B cell (primary cell): ENCODE measurements at regions not wholly inside any gene's neighbourhood (a gene's known extent, or its start where the extent isn't known, plus 50 kb on each side); places are given as distances from the start of the nearest gene placed in this dataset.

Source experiments
- ATAC-seq: fragments of 200-7000 bp; cut with Tn5 transposase; one replicate; pipeline ENCODE4 v1.10.0; 2021; ENCODE audit warnings: low read depth, mild to moderate bottlenecking, moderate number of reproducible peaks, moderate library complexity
- CTCF ChIA-PET: fragments of 350-600 bp; sonication (Branson Sonifier 250); formaldehyde crosslinking; loops from one replicate; lab custom pipeline; 2021; ENCODE audit warnings: antibody characterized with exemption, inconsistent platforms; lab: Charles Lee
- POLR2A ChIA-PET: fragments of 350-600 bp; sonication (Branson Sonifier 250); formaldehyde crosslinking; loops from one replicate; lab custom pipeline; 2021; ENCODE audit warnings: antibody characterized with exemption; lab: Charles Lee
- DNase-seq: peaks from one replicate; pipeline ENCODE4 v3.0.0; 2013
- H2AFZ ChIP-seq: 2 replicates; pipeline ENCODE4 v1.6.1; 2012; ENCODE audit warnings: mild to moderate bottlenecking, low read depth, low read length; ENCODE audit not compliant: insufficient read depth, poor library complexity, severe bottlenecking
- H3K27ac ChIP-seq, 2 donors: 1 replicate in 1 of 2; 2 replicates in 1 of 2; pipeline ENCODE4 v1.5.1; 2012 to 2013; ENCODE audit warnings: low read length in 2 of 2, mild to moderate bottlenecking in 2 of 2, moderate library complexity in 1 of 2
- H3K27me3 ChIP-seq, 4 experiments: fragments of 200-600 bp in 1 of 4; sonication (generic) in 1 of 4; replicated peaks in 1 of 4; 1 replicate in 2 of 4; 2 replicates in 2 of 4; pipeline versions ENCODE4 v1.6.1 to v1.7.0; 2013 to 2016; ENCODE audit warnings: low read length in 3 of 4, mild to moderate bottlenecking in 2 of 4, mixed read lengths in 1 of 4, moderate library complexity in 1 of 4; ENCODE audit not compliant: insufficient read depth in 4 of 4, control insufficient read depth in 3 of 4; ENCODE audit errors: control extremely low read depth in 1 of 4
- H3K36me3 ChIP-seq, 2 experiments: replicated peaks in 1 of 2; 1 replicate in 1 of 2; 2 replicates in 1 of 2; pipeline versions ENCODE4 v1.6.1 to v1.7.1; 2013; ENCODE audit warnings: low read length in 1 of 2; ENCODE audit not compliant: insufficient read depth in 2 of 2, control insufficient read depth in 1 of 2; ENCODE audit errors: control extremely low read depth in 1 of 2, extremely low read depth in 1 of 2
- H3K4me1 ChIP-seq, 2 donors: fragments of 200-600 bp in 1 of 2; sonication (generic) in 1 of 2; 1 replicate in 1 of 2; 2 replicates in 1 of 2; pipeline versions ENCODE4 v1.5.1 to v1.6.1; 2013 to 2017; ENCODE audit warnings: low read length in 2 of 2; ENCODE audit not compliant: control insufficient read depth in 2 of 2, insufficient read depth in 2 of 2
- H3K4me2 ChIP-seq: replicated peaks from 2 replicates; pipeline ENCODE3; 2012; ENCODE audit warnings: mild to moderate bottlenecking, low read depth, low read length; ENCODE audit not compliant: poor library complexity, severe bottlenecking
- H3K4me3 ChIP-seq, 5 experiments: fragments of 200-600 bp in 1 of 5; sonication (generic) in 1 of 5; 1 replicate in 3 of 5; 2 replicates in 2 of 5; pipeline versions ENCODE4 v1.5.1 to v1.7.0; 2011 to 2016; ENCODE audit warnings: low read length in 4 of 5, mild to moderate bottlenecking in 4 of 5, low read depth in 2 of 5, control low read depth in 1 of 5, moderate library complexity in 1 of 5; ENCODE audit not compliant: insufficient read depth in 1 of 5; ENCODE audit errors: control extremely low read depth in 1 of 5, extremely low read depth in 1 of 5
- H3K79me2 ChIP-seq: fragments of 200-600 bp; sonication (generic); one replicate; pipeline ENCODE4 v1.6.0; 2016; ENCODE audit warnings: low read length; ENCODE audit not compliant: control insufficient read depth, insufficient read depth
- H3K9ac ChIP-seq: fragments of 200-600 bp; sonication (generic); 2 replicates; pipeline ENCODE4 v1.6.1; 2017; ENCODE audit warnings: mild to moderate bottlenecking, low read length, moderate library complexity
- H3K9me3 ChIP-seq, 3 donors: one replicate each; pipeline versions ENCODE4 v1.6.1 to v1.7.1; 2013; ENCODE audit warnings: low read length in 2 of 3; ENCODE audit not compliant: control insufficient read depth in 2 of 3, insufficient read depth in 1 of 3; ENCODE audit errors: control extremely low read depth in 1 of 3
- H4K20me1 ChIP-seq: 2 replicates; pipeline ENCODE4 v1.6.0; 2012; ENCODE audit warnings: mild to moderate bottlenecking, low read length; ENCODE audit not compliant: insufficient read depth, control insufficient read depth, poor library complexity, severe bottlenecking
- H3K27ac Mint-ChIP-seq: one replicate; pipeline ENCODE4 v1.8.0; 2021; ENCODE audit warnings: mixed read lengths
- H3K27me3 Mint-ChIP-seq: one replicate; pipeline ENCODE4 v1.8.0; 2021; ENCODE audit warnings: mixed read lengths
- H3K4me1 Mint-ChIP-seq: one replicate; pipeline ENCODE4 v1.8.0; 2021; ENCODE audit warnings: mixed read lengths
- H3K4me3 Mint-ChIP-seq: one replicate; pipeline ENCODE4 v1.8.0; 2021; ENCODE audit warnings: mixed read lengths
- H3K9me3 Mint-ChIP-seq: one replicate; pipeline ENCODE4 v1.8.0; 2022; ENCODE audit warnings: mixed read lengths; ENCODE audit not compliant: insufficient read depth
- EZH2 ChIP-seq: IDR thresholded peaks from 2 replicates; pipeline ENCODE4 v1.6.1; 2012; ENCODE audit warnings: borderline replicate concordance, low read depth, mild to moderate bottlenecking, moderate library complexity, low read length; ENCODE audit not compliant: insufficient read depth, poor library complexity, severe bottlenecking
- WGBS: methylation state at CpG from one replicate; pipeline ENCODE4 v1.1.5; 2013; ENCODE audit warnings: missing lambda C conversion rate; ENCODE audit not compliant: insufficient coverage; 5-methylcytosine and 5-hydroxymethylcytosine counted together
- intact Hi-C: fragments of 100-400 bp; cut with micrococcal nuclease; formaldehyde crosslinking; loops from one replicate; pipeline ENCODE4 v1.10.0; 2022
- TF ChIP-seq, protein P1 (sequence below): fragments of 200-600 bp; IDR thresholded peaks from one replicate; pipeline ENCODE4 v1.8.0; 2022; ENCODE audit warnings: antibody characterized with exemption, mild to moderate bottlenecking

DNA sequence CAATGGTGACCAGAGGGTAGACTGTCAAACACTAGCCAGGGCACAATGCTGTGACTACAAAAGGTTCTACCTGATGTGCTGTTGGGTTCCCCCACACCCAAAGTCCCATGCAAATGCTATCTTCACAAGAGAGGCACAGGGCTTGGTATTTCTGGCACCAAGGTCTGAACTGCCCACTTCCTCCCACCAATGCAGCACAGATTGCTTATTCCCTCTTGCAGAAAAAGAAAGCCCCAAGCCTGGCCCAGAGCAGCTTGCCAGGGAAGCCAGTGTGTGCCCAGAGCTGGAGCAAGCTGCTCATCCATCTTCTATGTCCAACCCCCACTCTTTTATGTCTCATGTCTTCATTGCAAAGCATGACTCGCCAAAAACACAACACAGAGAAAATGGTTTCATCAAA lies 149.4 kb upstream of the CAMK1G start:
- Histone ChIP-seq H3K79me2 (no peaks in the 10 kb centered on the region), H3K9ac (no peak overlapping the region), H3K27ac (no peak overlapping the region), H4K20me1 (no peaks in the 10 kb centered on the region), H3K4me1 (no peaks in the 10 kb centered on the region), H3K4me3 (no peak overlapping the region), H3K4me2 (no peak overlapping the region), H3K27me3 (peaks cover 0 to 2% (median 0%) of the 10 kb centered on the region in 4 experiments), H3K36me3 (no peaks in the 10 kb centered on the region), H3K9me3 (peaks cover 0 to 1% (median 0%) of the 10 kb centered on the region in 3 donors), H2AFZ (no peak overlapping the region)
- WGBS: 90% methylated on average over 1 of the region's 1 CpG
- no peaks in the 10 kb centered on the region for H3K4me1 Mint-ChIP-seq
- no peak overlapping the region for H3K4me3 Mint-ChIP-seq
- peaks cover 25% of the 10 kb centered on the region for H3K27me3 Mint-ChIP-seq
- no peak for ATAC-seq
- no peak overlapping the region for H3K27ac Mint-ChIP-seq
- no peaks in the 10 kb centered on the region for H3K9me3 Mint-ChIP-seq
- ChIA-PET POLR2A (no interaction called here), CTCF (no interaction called here)
- intact Hi-C loops: no loop called here
- DNase-seq: no peak
- TF ChIP-seq, protein P1, sequence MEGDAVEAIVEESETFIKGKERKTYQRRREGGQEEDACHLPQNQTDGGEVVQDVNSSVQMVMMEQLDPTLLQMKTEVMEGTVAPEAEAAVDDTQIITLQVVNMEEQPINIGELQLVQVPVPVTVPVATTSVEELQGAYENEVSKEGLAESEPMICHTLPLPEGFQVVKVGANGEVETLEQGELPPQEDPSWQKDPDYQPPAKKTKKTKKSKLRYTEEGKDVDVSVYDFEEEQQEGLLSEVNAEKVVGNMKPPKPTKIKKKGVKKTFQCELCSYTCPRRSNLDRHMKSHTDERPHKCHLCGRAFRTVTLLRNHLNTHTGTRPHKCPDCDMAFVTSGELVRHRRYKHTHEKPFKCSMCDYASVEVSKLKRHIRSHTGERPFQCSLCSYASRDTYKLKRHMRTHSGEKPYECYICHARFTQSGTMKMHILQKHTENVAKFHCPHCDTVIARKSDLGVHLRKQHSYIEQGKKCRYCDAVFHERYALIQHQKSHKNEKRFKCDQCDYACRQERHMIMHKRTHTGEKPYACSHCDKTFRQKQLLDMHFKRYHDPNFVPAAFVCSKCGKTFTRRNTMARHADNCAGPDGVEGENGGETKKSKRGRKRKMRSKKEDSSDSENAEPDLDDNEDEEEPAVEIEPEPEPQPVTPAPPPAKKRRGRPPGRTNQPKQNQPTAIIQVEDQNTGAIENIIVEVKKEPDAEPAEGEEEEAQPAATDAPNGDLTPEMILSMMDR: no peak
- TF ChIP-seq EZH2: no peak

DNA sequence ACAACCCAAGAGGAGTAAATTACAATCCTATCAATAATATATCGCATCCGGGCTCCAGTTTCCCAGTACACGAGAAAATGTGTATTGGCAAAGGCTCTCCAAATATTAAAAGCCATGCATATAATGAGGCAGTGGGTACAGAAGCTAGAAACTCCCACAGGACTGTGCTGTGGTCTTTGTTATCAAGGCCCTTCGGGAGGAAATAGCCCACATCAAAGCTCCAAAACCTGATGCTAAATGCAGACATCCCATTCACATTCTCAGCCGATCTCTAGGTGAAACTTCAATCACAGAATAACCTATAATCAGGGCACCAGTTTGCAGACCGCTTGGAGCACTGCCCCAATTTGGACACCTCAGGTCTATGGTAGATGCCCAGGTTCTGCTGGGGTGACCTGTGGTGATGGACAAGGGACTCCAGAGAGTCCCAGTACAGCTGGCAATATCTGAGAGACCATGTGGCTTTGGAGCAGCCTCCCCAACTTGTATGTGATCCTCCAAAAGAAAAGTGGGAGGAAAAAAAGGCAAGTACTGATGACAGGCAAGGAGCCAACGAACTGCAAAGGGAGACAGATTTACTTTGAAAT lies 148.8 kb upstream of the CAMK1G start:
- no peak for DNase-seq
- Mint-ChIP-seq H3K27ac (no peak overlapping the region), H3K27me3 (peaks cover 24% of the 10 kb centered on the region), H3K9me3 (no peaks in the 10 kb centered on the region), H3K4me3 (no peak overlapping the region), H3K4me1 (no peaks in the 10 kb centered on the region)
- no peaks in the 10 kb centered on the region for H3K79me2 ChIP-seq
- WGBS: 33% methylated on average over 3 of the region's 7 CpGs
- TF ChIP-seq, protein P1: no peak
- no peak for TF ChIP-seq EZH2
- H3K4me1 ChIP-seq: no peaks in the 10 kb centered on the region
- H3K4me3 ChIP-seq: no peak overlapping the region
- ChIA-PET POLR2A (no interaction called here), CTCF (no interaction called here)
- intact Hi-C loops: no loop called here
- no peak overlapping the region for H3K9ac ChIP-seq
- H3K4me2 ChIP-seq: no peak overlapping the region
- H4K20me1 ChIP-seq: no peaks in the 10 kb centered on the region
- no peak overlapping the region for H3K27ac ChIP-seq
- no peak overlapping the region for H2AFZ ChIP-seq
- H3K27me3 ChIP-seq: peaks cover 0 to 2% (median 0%) of the 10 kb centered on the region in 4 experiments
- no peaks in the 10 kb centered on the region for H3K36me3 ChIP-seq
- ATAC-seq: no peak
- peaks cover 0 to 2% (median 0%) of the 10 kb centered on the region in 3 donors for H3K9me3 ChIP-seq
